HG02840 (cell line): ENCODE measurements at regions not wholly inside any gene's neighbourhood (a gene's known extent, or its start where the extent isn't known, plus 50 kb on each side); places are given as distances from the start of the nearest gene placed in this dataset.

Experiments used
- ATAC-seq: cut with Tn5 transposase; IDR thresholded peaks from one replicate; pipeline ENCODE4 v1.9.1; 2021; ENCODE audit warnings: mild to moderate bottlenecking, moderate library complexity, moderate number of reproducible peaks; ENCODE audit not compliant: unreplicated experiment, low FRiP score

- ATAC-seq: no peak
These were observed 240.6 kb downstream of the PTBP2 start for GRCh38 chr1:96962216-96962615.

- ATAC-seq: no peak
These were observed 241.2 kb downstream of the PTBP2 start for GRCh38 chr1:96962751-96963211.

GRCh38 chr1:96964761-96965160 is 243.2 kb downstream of the PTBP2 start:
- ATAC-seq: no peak

- peak; percentile 76 for ATAC-seq
These were observed 245.1 kb downstream of the PTBP2 start for GRCh38 chr1:96966536-96967138.

- ATAC-seq: no peak
These were observed 245.7 kb downstream of the PTBP2 start for GRCh38 chr1:96967311-96967710.

GRCh38 chr1:96968541-96968940 is 247.0 kb downstream of the PTBP2 start:
- ATAC-seq: no peak

- ATAC-seq: no peak
These were observed 247.4 kb downstream of the PTBP2 start for GRCh38 chr1:96968983-96969382.

GRCh38 chr1:96969656-96970163 is 248.1 kb downstream of the PTBP2 start:
- no peak for ATAC-seq

GRCh38 chr1:96971439-96971838 is 249.9 kb downstream of the PTBP2 start:
- ATAC-seq: no peak

- no peak for ATAC-seq
These were observed 250.4 kb downstream of the PTBP2 start for GRCh38 chr1:96971849-96972602.

GRCh38 chr1:96973605-96974004 is 252.0 kb downstream of the PTBP2 start:
- ATAC-seq: no peak

GRCh38 chr1:96978444-96978843 is 256.9 kb downstream of the PTBP2 start:
- no peak for ATAC-seq

- no peak for ATAC-seq
These were observed 257.3 kb downstream of the PTBP2 start for GRCh38 chr1:96978901-96979300.

GRCh38 chr1:96979304-96980268 is 258.0 kb downstream of the PTBP2 start:
- ATAC-seq: no peak

- no peak for ATAC-seq
These were observed 258.9 kb downstream of the PTBP2 start for GRCh38 chr1:96980448-96980847.

- no peak for ATAC-seq
These were observed 259.6 kb downstream of the PTBP2 start for GRCh38 chr1:96981181-96981580.

GRCh38 chr1:96982118-96982517 is 260.5 kb downstream of the PTBP2 start:
- ATAC-seq: no peak

GRCh38 chr1:96983866-96984265 is 262.3 kb downstream of the PTBP2 start:
- ATAC-seq: no peak

GRCh38 chr1:96987186-96987703 is 265.7 kb downstream of the PTBP2 start:
- no peak for ATAC-seq

GRCh38 chr1:96989302-96989701 is 267.7 kb downstream of the PTBP2 start:
- no peak for ATAC-seq

- no peak for ATAC-seq
These were observed 268.6 kb downstream of the PTBP2 start for GRCh38 chr1:96990136-96990535.
